Stimulated activated naive CD4-positive, alpha-beta T cell treated with Interleukin-2 at 50 U/mL for 16 hours (primary cell): ENCODE measurements at regions not wholly inside any gene's neighbourhood (a gene's known extent, or its start where the extent isn't known, plus 50 kb on each side); places are given as distances from the start of the nearest gene placed in this dataset.
"Not testable (repeated sequence)": the region's sequence is repeated elsewhere in the genome, so short reads cannot be mapped to it uniquely, and the experiment has no call there.

ENCODE experiments used
- DNase-seq: peaks from one replicate; lab custom pipeline; 2025; lab: John Stamatoyannopoulos, UW

- DNase-seq, result no peak
Observed at GRCh38 chr14:106670011-106670410, 1143.6 kb downstream of the TMEM121 start.

GRCh38 chr14:106674093-106674492 lies 1147.7 kb downstream of the TMEM121 start:
- not testable (repeated sequence) for DNase-seq

DNA sequence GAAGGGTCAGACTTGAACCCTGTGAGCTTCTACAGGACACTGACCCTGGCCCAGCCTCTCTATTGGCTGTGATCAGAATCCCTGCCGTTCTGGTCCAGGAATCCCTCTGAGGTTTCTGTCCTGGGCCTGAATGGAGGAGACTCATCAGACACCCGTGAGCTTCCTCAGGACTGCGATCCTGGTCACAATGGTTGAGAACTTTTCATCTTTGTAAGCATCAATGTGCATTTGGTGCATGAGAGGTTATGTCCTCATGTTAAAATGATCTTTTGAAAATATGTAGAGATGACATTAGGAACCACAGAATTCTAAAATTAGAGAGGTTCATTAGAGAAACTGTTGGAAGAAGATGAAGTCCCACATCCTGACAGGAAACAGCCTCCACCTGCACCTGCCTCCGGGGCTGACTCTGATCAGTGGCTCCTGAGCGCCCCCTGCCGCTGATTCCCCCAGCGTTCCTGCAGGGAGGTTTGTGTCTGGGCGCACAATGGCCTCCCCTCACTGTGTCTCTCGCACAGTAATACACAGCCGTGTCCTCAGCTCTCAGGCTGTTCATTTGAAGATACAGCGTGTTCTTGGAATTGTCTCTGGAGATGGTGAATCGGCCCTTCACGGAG lies 1148.2 kb downstream of the TMEM121 start:
- not testable (repeated sequence) for DNase-seq

DNA sequence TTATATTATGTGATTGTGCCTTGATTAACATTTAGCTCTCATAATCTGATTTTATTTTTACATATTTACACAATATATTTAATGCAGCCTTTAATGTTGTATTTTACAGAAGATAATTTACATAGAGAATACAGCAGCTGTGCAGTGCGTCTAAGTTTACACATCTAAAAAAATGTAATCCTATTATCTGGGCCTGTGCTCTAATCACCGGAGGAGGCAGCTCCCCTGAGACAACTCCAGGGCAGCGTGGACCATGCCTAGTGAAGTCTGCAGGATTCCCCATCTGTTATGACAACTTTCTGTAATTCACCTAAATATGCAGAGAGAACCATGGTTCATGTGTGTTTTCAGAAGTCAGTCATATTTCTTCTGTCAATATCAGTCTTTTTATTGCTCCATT lies 1149.3 kb downstream of the TMEM121 start:
- DNase-seq, result not testable (repeated sequence)

GRCh38 chr14:106679776-106680175 lies 1153.4 kb downstream of the TMEM121 start:
- no peak for DNase-seq

DNA sequence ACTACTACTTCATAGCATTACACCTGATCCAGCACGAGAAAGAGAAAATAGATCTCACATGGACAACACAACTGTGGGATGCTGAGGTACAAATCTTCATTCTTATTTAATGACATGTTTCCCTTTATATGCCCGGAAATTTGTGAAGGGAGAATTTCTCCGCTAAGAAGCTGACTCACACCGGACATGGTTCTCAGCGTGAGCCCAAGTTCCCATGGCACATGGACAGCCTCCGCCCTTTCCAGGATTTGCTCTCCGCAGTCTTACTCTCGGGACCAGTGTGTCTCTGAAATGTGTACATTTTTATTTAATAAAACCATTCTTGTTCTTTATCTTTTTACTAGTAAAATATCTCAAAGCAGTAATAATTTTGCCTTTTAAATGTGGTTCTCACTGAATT lies 1154.8 kb downstream of the TMEM121 start:
- no peak for DNase-seq

DNA sequence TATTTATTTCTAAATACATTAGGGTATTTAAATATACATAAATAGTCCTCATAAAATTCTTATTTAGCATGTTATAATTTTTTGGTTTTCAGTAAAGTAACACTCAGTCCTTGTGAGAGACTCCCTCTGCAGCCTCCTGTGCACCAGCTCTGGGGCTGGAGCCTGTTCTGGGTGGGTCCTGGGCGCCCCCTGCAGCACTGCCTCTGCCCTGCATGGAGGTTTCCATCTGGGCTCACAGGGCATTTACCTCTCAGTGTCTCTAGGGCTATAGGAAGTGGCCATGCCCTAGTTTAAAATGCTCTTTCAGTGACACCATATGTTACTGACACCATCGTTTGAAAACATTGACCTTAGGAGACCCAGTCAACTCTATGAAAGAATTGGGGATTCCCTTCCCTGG lies 1155.2 kb downstream of the TMEM121 start:
- DNase-seq, result no peak

- no peak for DNase-seq
Observed at GRCh38 chr14:106683631-106684030, 1157.2 kb downstream of the TMEM121 start.

- DNase-seq, result no peak
Observed at GRCh38 chr14:106686533-106686932, 1160.2 kb downstream of the TMEM121 start.

DNA sequence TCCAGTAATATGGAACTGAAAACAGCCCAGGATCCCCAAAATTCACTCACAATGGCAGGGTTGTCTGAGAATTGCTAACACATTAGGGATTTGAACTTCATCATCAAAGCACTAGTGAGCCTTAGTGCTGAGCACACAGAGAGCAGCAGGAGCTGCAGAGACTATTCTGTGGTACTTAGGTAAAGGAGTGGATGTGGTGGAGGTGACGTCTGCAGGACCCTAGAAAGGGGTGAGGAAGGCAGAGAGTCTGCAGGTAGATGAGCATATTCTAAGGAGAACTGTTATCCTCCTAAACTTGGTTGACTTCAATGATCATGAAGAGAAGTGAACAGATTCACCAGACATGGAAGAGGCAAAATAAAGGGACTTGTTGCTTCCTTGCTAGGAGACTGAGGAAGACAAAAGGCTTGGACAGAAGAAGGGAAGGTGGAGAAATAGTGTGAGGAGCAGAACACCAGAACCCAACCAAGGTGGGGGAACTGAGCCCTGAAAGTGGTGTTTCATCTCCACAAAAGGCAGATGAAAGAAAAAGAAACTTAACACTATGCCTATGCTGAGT lies 1164.0 kb downstream of the TMEM121 start:
- no peak for DNase-seq

DNA sequence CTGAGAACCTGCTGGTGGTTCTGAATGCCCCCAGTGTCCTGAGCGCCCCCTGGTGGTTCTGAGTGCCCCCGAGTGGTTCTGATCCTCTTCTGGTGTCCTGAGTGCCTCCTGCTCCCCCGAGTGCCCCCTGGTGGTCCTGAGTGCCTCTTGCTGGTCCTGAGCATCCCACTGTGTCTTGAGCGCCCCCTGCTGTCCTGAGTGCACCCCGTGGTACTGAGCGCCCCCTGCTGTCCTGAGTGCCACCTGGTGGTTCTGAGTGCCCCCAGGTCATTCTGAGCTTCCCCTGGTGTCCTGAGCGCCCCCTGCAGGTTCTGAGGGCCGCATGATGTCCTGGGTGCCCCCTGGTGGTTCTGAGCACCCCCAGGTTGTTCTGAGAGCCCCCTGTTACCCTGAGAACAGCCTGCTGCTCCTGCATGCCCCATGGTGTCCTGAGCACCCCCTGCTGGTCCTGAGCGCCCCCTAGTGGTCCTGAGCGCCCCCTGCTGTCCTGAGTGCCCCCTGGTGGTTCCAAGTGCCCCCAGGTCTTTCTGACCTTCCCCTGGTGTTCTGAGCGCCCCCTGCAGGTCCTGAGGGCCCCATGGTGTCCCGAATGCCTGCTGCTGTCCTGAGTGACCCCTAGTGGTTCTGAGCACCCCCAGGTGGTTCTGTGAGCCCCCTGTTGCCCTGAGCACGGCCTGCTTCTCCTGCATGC lies 1165.4 kb downstream of the TMEM121 start:
- peak; percentile 43 for DNase-seq

DNA sequence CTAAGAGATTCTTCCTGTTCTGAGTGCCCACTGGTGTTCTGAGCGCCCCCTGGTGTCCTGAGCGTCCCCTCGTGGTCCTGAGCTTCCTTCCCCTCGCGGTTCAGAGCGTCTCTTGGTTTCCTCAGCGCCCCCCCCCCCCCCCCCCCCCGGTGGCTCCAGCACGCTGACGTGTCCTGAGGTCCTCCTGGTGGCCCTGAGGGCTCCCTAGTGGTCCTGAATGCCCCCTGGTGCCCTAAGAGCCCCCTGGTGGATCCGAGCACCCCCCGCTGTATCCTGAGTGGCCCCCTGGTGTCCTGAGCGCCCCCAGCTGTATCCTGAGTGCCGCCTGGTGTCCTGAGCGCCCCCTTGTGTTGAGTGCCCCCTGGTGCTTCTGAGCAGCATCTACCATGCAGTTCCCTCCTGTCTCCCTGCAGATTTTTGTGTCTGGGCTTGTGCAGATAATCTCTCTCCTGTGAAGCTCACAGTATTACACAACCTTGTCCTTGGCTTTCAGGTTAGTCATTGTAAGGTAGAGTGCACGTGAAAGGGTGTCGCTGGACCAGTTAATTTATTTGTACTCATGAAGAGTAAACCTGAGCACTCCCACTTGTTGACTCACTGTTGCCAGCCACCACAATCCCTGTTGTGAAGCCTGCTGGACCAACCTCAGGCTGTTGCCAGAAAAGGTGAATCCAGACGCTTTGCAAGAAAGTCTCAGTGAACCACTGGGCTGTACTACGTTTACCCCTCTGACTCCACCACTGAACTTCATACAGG lies 1168.4 kb downstream of the TMEM121 start:
- peak; percentile 55 for DNase-seq

DNA sequence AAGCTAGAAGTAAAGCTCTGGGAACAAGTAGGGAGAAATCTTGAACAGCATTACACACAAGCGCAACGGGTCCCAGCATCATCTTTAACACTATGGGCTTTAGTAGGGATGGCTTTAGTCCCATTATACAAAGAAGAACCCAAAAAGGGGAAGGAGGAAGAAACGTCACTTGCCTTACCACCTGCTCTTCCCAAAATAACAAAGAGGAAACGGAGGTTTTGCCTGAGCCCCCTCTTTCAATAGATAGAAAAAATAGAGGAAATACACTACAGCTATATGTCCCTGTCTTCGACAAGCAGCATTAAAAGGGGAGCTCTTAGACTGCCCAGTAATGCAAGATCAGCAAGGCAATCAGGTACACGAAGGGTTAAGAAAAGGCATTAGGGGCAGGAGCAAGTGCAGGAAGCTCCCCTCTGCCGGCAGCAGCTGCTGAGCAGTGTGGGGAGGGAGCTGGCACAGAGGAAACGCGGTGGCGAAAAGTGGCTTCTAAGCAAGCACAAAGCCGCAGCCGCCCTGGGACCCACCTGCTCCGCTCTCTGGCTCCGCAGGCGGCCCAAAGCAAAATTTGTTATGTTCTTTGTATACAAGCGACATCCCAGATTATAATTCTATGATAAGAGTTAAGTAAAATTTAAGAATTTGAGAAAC lies 1172.4 kb downstream of the TMEM121 start:
- not testable (repeated sequence) for DNase-seq

DNA sequence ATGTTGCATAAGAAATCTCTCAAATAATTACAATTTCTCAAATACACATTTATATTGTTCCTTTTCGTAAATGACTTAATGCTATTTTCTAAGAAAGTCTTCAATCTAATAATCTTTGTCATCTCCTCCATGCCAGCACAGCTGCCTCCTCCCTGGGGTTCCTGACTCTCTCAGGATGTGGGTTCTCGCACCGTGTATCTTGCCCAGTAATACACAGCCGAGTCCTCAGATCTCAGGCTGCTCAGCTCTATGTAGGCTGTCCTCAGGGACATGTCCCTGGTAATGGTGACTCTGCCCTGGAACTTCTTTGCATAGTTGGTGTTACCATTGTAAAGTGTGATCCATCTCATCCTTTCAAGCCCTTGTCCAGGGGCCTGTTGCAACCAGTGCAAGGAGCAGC lies 1177.3 kb downstream of the TMEM121 start:
- not testable (repeated sequence) for DNase-seq

DNA sequence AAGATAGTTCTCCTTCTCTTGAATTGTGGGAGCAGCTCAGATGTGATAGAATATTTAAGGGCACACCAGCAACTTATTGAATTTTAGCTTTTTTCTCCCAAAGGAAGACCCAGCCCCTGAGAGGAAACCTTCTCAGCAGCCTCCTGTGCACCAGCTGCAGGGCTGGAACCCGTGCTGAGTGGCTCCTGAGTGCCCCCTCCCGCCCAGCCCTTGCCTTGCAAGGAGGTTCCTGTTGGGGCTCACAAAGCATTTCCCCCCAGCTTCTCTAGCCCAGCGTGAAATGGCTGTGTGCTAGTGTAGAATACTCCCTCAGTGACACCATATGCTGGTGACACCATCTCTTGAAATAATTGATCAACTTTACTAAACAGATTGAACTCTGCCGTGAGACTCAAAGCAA lies 1180.1 kb downstream of the TMEM121 start:
- not testable (repeated sequence) for DNase-seq

- DNase-seq, result not testable (repeated sequence)
Observed at GRCh38 chr14:106710187-106710586, 1183.8 kb downstream of the TMEM121 start.

DNA sequence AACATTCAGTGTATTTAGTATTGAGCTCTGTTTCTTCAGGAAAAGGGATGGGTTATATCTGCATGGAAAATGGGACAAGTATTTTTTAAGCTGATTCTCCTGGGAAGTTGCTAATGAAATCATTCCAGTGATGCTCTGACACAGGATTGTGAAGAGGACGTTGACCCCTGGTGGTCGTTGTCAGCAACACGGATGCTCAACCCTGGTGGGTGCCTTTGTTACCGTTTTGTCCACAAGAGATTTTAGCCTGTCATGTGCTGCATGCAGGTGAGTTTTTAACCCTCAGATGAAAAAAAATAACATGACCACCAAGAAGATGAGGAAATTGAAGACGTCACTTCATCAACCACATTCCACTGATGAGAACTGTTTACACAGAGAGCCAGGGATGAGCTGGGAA lies 1186.1 kb downstream of the TMEM121 start:
- not testable (repeated sequence) for DNase-seq

DNA sequence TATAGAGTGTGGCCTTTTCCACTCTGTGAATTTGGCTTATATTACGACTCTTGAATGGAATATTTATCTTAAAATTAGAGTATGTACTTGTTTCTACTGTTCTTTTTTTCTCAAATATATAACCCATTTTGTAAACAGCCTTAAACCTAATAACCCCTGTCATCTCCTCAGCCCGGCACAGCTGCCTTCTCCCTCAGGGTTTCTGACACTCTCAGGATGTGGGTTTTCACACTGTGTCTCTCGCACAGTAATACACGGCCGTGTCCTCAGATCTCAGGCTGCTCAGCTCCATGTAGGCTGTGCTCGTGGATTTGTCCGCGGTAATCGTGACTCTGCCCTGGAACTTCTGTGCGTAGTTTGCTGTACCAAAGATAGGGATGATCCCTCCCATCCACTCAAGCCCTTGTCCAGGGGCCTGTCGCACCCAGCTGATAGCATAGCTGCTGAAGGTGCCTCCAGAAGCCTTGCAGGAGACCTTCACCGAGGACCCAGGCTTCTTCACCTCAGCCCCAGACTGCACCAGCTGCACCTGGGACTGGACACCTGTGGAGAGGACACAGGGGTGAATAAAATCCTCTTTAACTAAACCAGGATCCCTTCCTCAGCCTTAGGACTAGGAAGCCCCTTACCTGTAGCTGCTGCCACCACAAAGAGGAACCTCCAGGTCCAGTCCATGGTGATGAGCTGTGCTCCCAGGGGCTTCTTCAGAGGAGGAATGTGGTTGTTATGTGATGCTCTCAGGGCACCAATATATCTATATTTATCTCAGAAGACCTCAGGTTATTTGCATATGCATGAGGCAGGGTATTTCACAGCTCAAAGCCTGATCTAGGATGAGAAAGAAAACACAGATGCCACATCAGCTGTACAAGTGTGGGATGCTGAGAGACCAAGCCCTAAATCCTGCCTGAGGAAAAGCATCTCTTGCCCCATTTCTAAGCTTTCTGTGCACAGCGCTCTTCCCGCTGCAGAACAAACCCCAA lies 1188.4 kb downstream of the TMEM121 start:
- DNase-seq, result not testable (repeated sequence)

DNA sequence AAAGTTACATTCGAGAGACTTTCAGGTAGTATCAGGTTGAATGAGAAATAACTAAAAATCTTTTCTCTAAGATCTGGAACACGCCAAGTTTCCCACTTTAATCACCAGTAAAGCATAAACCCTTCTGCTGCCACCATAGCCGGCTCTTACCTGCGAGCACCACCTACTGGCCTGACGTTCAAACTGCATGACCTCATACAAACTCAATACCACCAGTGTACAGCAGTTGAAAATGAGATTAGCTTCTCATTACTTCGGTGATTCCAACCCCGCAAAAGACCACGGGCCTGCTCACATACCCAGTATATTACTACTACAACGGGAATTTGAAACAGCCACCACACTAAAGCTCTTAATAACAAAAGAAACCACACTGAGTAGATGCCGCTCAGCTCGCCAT lies 1191.2 kb downstream of the TMEM121 start:
- DNase-seq, result not testable (repeated sequence)

- not testable (repeated sequence) for DNase-seq
Observed at GRCh38 chr14:106719880-106720279, 1193.5 kb downstream of the TMEM121 start.

GRCh38 chr14:106721926-106722325 lies 1195.5 kb downstream of the TMEM121 start:
- DNase-seq, result not testable (repeated sequence)
